Fibroblast of lung (primary cell): ENCODE measurements at regions not wholly inside any gene's neighbourhood (a gene's known extent, or its start where the extent isn't known, plus 50 kb on each side); places are given as distances from the start of the nearest gene placed in this dataset.

Source experiments
- DNase-seq, 2 donors: peaks; one replicate each; pipeline versions ENCODE4 v3.0.0 to v3.0.0-alpha.2; 2010; ENCODE audit warnings: low read depth in 2 of 2
- H2AFZ ChIP-seq: 2 replicates; pipeline ENCODE4 v1.5.1; 2012; ENCODE audit warnings: low read length, control low read depth, inconsistent platforms
- H3K27ac ChIP-seq: 2 replicates; pipeline ENCODE4 v1.5.1; 2011; ENCODE audit warnings: low read length, control low read depth; ENCODE audit not compliant: insufficient read depth
- H3K27me3 ChIP-seq: 2 replicates; pipeline ENCODE4 v1.5.1; 2011; ENCODE audit warnings: mild to moderate bottlenecking, low read length; ENCODE audit not compliant: control insufficient read depth, insufficient read depth
- H3K36me3 ChIP-seq: 2 replicates; pipeline ENCODE4 v1.5.1; 2011; ENCODE audit warnings: low read length; ENCODE audit not compliant: control insufficient read depth, insufficient read depth
- H3K4me1 ChIP-seq: 2 replicates; pipeline ENCODE4 v1.5.1; 2011; ENCODE audit warnings: low read length; ENCODE audit not compliant: control insufficient read depth, insufficient read depth; ENCODE audit errors: extremely low read depth
- H3K4me2 ChIP-seq: 2 replicates; pipeline ENCODE4 v1.5.1; 2011; ENCODE audit warnings: low read length, control low read depth; ENCODE audit not compliant: insufficient read depth; ENCODE audit errors: extremely low read depth
- H3K4me3 ChIP-seq, 4 experiments: fragments of 200-600 bp in 1 of 4; sonication (generic) in 1 of 4; replicated peaks in 1 of 4; 2 replicates each; pipeline ENCODE4 v1.5.1; 2011 to 2016; ENCODE audit warnings: low read length in 4 of 4, low read depth in 3 of 4, mild to moderate bottlenecking in 3 of 4, control low read depth in 2 of 4, inconsistent platforms in 1 of 4, mixed read lengths in 1 of 4; ENCODE audit not compliant: insufficient read depth in 1 of 4; ENCODE audit errors: control extremely low read depth in 1 of 4
- H3K79me2 ChIP-seq: 2 replicates; pipeline ENCODE4 v1.5.1; 2012; ENCODE audit warnings: mild to moderate bottlenecking, low read length, inconsistent platforms; ENCODE audit not compliant: control insufficient read depth, insufficient read depth
- H3K9ac ChIP-seq: 2 replicates; pipeline ENCODE4 v1.5.1; 2011; ENCODE audit warnings: mild to moderate bottlenecking, low read length, control low read depth; ENCODE audit not compliant: insufficient read depth
- H3K9me3 ChIP-seq: 2 replicates; pipeline ENCODE4 v1.5.1; 2012; ENCODE audit warnings: low read depth, low read length; ENCODE audit not compliant: control insufficient read depth, insufficient read depth
- H4K20me1 ChIP-seq: 2 replicates; pipeline ENCODE4 v1.5.1; 2011; ENCODE audit warnings: low read length; ENCODE audit not compliant: control insufficient read depth, insufficient read depth; ENCODE audit errors: extremely low read depth
- CTCF ChIP-seq, 2 donors: IDR thresholded peaks in 1 of 2; conservative IDR thresholded peaks in 1 of 2; 1 replicate in 1 of 2; 2 replicates in 1 of 2; pipeline ENCODE4 v1.5.1; 2011 to 2012; ENCODE audit warnings: low read length in 2 of 2, control low read depth in 1 of 2, inconsistent platforms in 1 of 2, low read depth in 1 of 2, mild to moderate bottlenecking in 1 of 2
- EZH2 ChIP-seq: IDR thresholded peaks from 2 replicates; pipeline ENCODE4 v1.5.1; 2012; ENCODE audit warnings: low read length, control low read depth, mild to moderate bottlenecking; ENCODE audit errors: missing control alignments

DNA sequence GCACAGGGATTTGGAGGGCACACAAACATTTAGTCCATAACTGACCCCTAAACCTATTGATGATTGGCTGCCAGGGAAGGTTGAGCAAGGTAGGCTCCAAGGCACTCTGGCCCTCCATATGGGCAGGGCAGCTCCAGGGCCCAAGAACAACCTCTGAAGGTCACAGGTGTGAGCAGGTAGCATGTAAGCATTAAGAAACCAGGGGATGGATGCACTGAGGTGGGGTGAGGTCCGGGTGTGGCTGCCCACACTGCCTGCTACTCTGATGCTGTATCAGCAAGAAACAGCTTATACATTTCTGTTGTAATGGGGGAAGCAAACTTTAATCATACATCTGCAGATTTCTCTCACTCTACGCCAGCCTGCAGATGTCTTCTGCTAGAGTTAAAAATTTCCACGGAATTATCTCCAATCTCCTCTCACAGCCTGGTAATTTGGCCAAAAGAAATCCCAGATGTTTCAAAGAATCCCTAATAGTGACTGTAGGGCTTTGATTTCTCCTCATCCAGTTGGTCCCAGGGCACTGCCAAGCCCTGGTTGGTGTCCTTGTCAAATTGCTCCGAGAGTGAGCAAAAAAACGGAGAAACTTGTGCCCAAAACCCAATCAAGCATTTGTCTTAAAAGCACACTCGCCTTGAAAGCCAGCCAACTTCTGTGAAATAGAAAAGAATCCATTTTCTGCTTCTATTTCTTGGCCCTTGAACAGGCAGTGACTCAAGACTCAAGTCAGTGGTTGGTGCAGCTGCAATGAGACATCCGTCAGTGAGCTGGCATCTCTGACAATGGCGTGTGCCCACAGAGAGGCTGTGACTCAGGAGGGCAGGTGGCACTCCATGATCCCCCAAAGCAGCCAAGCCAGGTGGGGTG is 72.5 kb upstream of the MRI1 start:
- no peaks in the 10 kb centered on the region for H4K20me1 ChIP-seq
- H3K79me2 ChIP-seq: no peaks in the 10 kb centered on the region
- peak overlapping the region; percentile 48 for H3K4me2 ChIP-seq
- no peaks in the 10 kb centered on the region for H3K9me3 ChIP-seq
- H3K27ac ChIP-seq: no peak overlapping the region
- TF ChIP-seq CTCF (conservative IDR thresholded peaks at IDR 0.05 in 1 of 2, IDR thresholded peaks at IDR 0.05 in 1 of 2; ENCODE audit: low read depth in 1 of 2, low read length in 2 of 2) (no peak), EZH2 (no peak)
- peak overlapping the region; percentile 26 for H2AFZ ChIP-seq
- no peak overlapping the region for H3K4me3 ChIP-seq
- peaks cover 3% of the 10 kb centered on the region for H3K27me3 ChIP-seq
- DNase-seq: peak; percentile 46 to 84
- H3K4me1 ChIP-seq: no peaks in the 10 kb centered on the region
- H3K9ac ChIP-seq: no peak overlapping the region
- H3K36me3 ChIP-seq: no peaks in the 10 kb centered on the region

DNA sequence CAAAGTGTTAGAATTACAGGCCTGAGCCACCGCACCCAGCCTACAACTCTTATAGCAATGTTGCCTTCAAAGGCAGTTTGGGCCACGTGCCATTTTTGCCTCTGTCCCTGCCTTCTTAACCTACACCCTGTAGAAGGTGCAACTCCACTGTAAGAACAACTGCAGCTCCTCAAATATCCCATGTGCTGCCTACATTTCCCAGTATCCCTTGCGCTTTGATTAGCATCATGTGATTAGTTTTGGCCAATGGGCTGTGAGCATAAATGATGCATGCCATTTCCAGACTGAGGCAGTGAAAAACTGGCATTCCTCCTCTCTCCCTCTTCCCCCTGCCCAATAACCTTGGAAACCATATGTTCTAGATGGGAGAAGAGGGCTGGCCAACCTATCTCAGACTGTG is 75.2 kb upstream of the MRI1 start:
- no peak overlapping the region for H3K4me3 ChIP-seq
- H3K4me2 ChIP-seq: no peak overlapping the region
- peak; percentile 23 to 25 for DNase-seq
- no peak overlapping the region for H3K27ac ChIP-seq
- H3K79me2 ChIP-seq: no peaks in the 10 kb centered on the region
- no peaks in the 10 kb centered on the region for H3K9me3 ChIP-seq
- H2AFZ ChIP-seq: no peak overlapping the region
- peaks cover 3% of the 10 kb centered on the region for H3K27me3 ChIP-seq
- H4K20me1 ChIP-seq: no peaks in the 10 kb centered on the region
- TF ChIP-seq EZH2 (no peak), CTCF (conservative IDR thresholded peaks at IDR 0.05 in 1 of 2, IDR thresholded peaks at IDR 0.05 in 1 of 2; ENCODE audit: low read depth in 1 of 2, low read length in 2 of 2) (no peak)
- no peak overlapping the region for H3K9ac ChIP-seq
- no peaks in the 10 kb centered on the region for H3K4me1 ChIP-seq
- no peaks in the 10 kb centered on the region for H3K36me3 ChIP-seq

GRCh38 chr19:13684021-13684420 is 80.3 kb upstream of the MRI1 start:
- no peaks in the 10 kb centered on the region for H3K79me2 ChIP-seq
- H3K4me1 ChIP-seq: no peaks in the 10 kb centered on the region
- H3K36me3 ChIP-seq: no peaks in the 10 kb centered on the region
- no peaks in the 10 kb centered on the region for H3K9me3 ChIP-seq
- no peak for TF ChIP-seq CTCF (conservative IDR thresholded peaks at IDR 0.05 in 1 of 2, IDR thresholded peaks at IDR 0.05 in 1 of 2; ENCODE audit: low read depth in 1 of 2, low read length in 2 of 2)
- no peak for TF ChIP-seq EZH2
- H3K9ac ChIP-seq: no peak overlapping the region
- no peak for DNase-seq
- H3K4me2 ChIP-seq: no peak overlapping the region
- H3K4me3 ChIP-seq: no peak overlapping the region
- no peak overlapping the region for H2AFZ ChIP-seq
- no peaks in the 10 kb centered on the region for H3K27me3 ChIP-seq
- no peak overlapping the region for H3K27ac ChIP-seq
- H4K20me1 ChIP-seq: no peaks in the 10 kb centered on the region
